ENCODE measurements at regions not wholly inside any gene's neighbourhood (a gene's known extent, or its start where the extent isn't known, plus 50 kb on each side); places are given as distances from the start of the nearest gene placed in this dataset.

GRCh38 chr3:186453531-186453930 is 90.6 kb downstream of the CRYGS start:
- TF ChIP-seq POLR2A (IDR thresholded peaks at IDR 0.05; ENCODE audit: low read depth) (no peak), POLR2AphosphoS5 (IDR thresholded peaks at IDR 0.05) (no peak), CTCF (IDR thresholded peaks at IDR 0.05) (no peak)
